HG03457 (cell line): ENCODE measurements at regions not wholly inside any gene's neighbourhood (a gene's known extent, or its start where the extent isn't known, plus 50 kb on each side); places are given as distances from the start of the nearest gene placed in this dataset.

ENCODE experiments used
- ATAC-seq: cut with Tn5 transposase; IDR thresholded peaks from one replicate; pipeline ENCODE4 v1.9.1; 2021; ENCODE audit warnings: moderate number of reproducible peaks; ENCODE audit not compliant: unreplicated experiment

DNA sequence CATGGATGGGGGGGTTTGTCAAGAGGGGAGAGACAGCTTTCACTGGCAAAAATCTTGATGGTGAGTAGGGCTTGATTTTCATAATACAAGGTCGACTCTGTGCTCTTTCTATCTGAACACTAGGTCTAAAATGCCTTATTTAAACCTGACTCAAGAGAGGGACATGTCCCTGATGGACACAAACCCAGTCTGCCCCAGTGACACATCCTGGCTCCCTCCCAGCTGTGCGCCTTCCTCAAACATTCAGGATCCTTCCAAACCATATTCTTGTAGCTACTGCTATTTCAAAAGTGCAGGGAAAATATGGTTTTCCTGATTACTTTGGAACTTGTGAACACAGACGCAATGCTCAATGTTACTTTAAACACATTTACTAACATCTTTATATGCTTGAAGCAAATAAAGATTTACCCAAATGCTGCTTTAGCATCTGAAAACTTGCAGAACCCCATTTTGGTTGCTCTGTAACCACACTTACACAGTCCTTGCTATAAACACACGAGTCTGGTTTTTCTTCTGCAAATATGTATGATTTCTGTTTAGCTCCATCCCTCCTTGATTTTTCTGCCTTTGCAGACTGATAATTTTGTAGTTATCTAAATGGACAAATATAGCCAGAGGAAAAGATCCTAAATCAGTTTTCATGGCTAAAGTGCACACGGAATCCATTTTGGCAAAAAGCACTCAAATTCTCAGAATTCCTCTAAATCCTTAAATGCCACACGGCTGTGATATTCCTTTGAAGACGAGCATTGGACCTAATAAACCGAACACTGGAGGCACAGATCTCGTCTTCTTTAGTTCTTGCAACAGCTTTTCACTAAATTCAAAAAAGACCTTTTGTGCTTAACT is 499.9 kb upstream of the ZFHX3 start:
- no peak for ATAC-seq

DNA sequence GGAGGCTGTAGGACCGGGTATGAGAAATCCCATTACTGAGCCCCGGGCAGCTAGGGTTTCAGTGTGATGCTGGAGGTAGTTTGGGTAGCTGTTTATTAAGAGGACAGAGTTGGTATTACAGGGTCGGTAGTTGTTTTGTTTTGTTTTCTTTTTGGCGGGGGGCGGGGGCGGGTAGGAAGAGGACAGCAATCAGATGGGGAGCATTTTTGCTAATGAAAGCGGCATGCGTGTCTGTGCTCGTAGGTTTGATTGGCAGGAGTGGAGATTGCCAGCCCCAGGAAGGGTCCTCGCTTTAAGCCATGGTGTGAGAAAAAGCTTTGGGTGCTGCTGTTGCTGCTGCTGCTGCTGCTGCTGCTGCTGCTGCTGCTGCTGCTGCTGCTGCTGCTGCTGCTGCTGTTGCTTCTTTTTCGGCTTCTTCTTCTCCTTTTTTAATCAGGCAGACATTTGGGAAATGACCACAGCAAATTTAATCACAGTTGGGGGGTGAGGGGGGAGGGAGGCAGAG is 498.5 kb upstream of the ZFHX3 start:
- no peak for ATAC-seq

DNA sequence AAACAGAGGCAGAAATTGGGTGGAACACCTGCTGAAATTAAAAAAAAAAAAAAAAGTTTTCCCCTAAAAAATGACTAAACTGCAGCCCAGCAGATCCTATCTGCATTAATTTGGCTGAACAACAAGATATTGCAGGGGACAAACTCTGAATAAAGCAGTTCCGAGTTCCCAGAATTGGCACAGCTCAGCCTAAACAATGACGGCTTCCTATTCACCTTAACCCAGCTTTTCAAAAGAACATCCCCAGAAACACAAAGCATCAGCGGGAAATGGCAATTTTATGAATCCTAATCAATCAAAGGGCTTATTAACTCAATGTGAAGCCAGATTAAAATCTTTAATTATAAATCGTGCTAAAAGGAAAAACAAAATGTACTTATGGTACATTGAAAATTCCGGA is 497.8 kb upstream of the ZFHX3 start:
- no peak for ATAC-seq

- no peak for ATAC-seq
Observed at GRCh38 chr16:73545290-73545689, 497.4 kb upstream of the ZFHX3 start.

GRCh38 chr16:73544826-73545225 is 496.9 kb upstream of the ZFHX3 start:
- no peak for ATAC-seq

DNA sequence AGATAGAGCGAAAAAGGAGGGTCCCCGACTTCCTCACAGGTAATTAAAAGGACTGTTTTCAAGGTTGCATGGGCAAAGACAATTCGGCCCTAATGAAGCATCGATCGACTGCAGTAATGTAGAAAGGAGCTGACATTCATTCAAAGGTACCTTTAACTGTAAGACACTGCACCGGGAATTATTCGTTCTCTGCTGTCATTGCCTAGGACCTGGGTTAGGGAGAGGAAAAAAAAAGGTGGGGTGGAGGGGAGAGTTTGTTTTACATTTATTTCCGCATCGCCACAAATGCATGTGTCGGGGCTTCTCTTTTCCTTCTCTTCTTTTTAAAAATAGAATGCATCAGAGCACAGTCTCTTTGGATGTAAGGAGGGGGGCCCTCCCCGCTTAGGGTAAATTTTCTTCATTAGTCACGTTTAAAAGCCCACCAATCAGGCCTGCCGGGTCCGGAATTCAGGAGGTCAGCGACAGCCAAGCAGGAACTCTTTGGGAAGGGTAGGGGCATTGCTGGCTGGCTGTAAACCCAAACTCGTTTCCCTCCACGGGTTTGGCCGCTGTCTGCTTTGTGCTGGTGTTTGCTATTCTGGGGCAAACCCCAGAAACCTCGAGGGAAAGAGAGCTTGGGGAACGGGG is 496.2 kb upstream of the ZFHX3 start:
- ATAC-seq = no peak

DNA sequence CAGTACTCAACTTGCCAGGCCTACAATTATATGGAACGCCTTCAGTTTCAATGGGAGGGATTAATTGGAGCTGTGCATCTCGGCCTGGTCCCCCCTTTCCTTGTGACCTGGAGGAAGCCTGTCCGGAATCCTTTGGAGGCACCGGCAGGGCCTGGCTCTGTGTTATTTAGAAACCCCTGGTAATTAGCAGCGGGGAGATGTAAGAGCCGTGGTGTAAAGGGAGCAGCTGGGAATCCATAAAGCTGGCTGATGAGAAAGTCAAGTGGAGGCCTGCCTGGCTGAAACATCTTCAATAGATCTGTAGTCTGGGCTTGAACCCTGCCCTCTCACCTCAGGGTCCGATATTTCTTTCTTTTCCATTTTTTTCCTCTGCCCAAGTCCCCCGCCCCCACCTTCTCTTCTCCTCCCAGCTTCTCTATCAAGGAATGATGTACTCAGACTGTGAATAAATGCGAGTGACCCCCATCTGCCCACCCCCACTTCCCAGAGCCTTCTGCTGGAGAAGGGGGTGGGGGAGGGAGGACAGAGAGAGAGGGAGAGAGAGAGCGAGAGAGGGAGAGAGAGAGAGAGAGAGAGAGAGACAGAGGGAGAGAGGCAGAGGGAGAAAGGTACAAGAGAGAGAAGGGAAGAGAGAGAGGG is 495.5 kb upstream of the ZFHX3 start:
- ATAC-seq = no peak

GRCh38 chr16:73542885-73543284 is 495.0 kb upstream of the ZFHX3 start:
- no peak for ATAC-seq

GRCh38 chr16:73537921-73538320 is 490.0 kb upstream of the ZFHX3 start:
- ATAC-seq = no peak

- ATAC-seq = no peak
Observed at GRCh38 chr16:73536931-73537330, 489.0 kb upstream of the ZFHX3 start.

- no peak for ATAC-seq
Observed at GRCh38 chr16:73531021-73531420, 483.1 kb upstream of the ZFHX3 start.

DNA sequence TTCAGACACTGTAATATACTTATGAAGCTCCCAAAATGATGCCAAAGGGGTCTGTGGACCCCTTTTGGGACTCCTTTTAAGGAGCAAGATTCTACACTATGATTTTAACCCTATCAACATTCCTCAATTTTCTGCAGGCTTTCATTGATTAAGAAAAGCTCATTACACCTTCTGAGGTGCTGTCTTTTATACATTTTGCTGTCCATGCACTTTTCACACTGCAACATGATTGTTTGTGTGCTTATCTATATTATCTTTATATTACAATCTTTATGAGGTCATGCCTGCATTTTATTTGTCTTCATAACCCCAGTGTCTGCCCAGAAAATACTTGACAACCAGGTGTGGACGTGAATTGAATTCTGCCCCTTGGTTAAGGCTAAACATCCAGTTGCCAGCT is 482.6 kb upstream of the ZFHX3 start:
- no peak for ATAC-seq

GRCh38 chr16:73529303-73530012 is 481.5 kb upstream of the ZFHX3 start:
- ATAC-seq = no peak

DNA sequence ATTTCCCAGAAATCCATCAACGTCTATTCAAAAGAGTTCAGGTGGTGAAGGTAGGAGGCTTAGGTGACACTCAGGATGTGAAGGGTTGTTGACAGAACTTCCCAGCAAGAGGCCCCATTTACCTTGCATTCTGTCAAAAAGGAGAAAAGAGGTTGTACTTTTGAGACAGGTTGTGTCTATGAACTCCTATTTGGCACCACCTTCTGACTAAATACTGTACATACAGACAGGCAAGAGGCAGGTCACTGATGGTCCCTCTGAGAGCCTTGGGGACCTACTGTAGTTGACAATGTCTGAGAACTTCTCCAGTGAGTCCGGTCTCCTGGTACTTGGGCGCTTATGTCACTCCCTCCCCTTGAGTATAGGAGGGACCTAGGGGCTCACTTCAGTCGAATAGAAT is 479.3 kb upstream of the ZFHX3 start:
- no peak for ATAC-seq

- ATAC-seq = no peak
Observed at GRCh38 chr16:73526011-73526804, 478.3 kb upstream of the ZFHX3 start.

DNA sequence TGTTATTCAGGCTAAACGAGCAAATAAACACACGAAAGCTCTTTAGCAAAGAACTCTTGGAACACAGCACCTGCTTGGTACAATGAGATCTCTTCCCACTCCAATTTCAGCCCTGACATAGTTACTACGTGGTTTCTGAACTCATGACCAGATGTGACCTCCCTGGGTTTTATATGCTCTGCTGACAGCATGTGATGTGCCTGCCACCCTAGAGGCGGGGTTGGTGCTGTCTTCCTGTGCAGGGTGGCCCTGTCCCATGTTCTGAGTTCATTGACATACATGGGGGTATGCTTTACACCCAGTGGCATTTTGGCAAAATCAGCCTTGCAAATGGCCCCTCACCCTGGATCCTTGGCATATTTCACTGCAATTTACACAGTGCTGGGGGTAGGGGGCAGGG is 475.3 kb upstream of the ZFHX3 start:
- no peak for ATAC-seq

GRCh38 chr16:73521499-73521898 is 473.6 kb upstream of the ZFHX3 start:
- no peak for ATAC-seq

GRCh38 chr16:73515616-73516015 is 467.7 kb upstream of the ZFHX3 start:
- no peak for ATAC-seq

- ATAC-seq = no peak
Observed at GRCh38 chr16:73510852-73511251, 462.9 kb upstream of the ZFHX3 start.

GRCh38 chr16:73506568-73507056 is 458.7 kb upstream of the ZFHX3 start:
- no peak for ATAC-seq
